Activated CD8-positive, alpha-beta T cell treated with anti-CD3 and anti-CD28 coated beads, Interleukin-2, amount 10 ng/mL, durations not matched to agents 7 days and 5 days (primary cell): ENCODE measurements at regions not wholly inside any gene's neighbourhood (a gene's known extent, or its start where the extent isn't known, plus 50 kb on each side); places are given as distances from the start of the nearest gene placed in this dataset.

ENCODE experiments used
- ATAC-seq: fragments of 150-1000 bp; cut with Tn5 transposase; one replicate; pipeline ENCODE4 v1.10.0; 2021; ENCODE audit warnings: moderate library complexity
- CTCF ChIA-PET: fragments of 350-600 bp; sonication (Branson Sonifier 250); formaldehyde crosslinking; loops from one replicate; lab custom pipeline; 2021; ENCODE audit warnings: antibody characterized with exemption; lab: Charles Lee
- POLR2A ChIA-PET: fragments of 350-600 bp; sonication (Branson Sonifier 250); formaldehyde crosslinking; loops from one replicate; lab custom pipeline; 2021; ENCODE audit warnings: antibody characterized with exemption; lab: Charles Lee
- DNase-seq: peaks from one replicate; pipeline ENCODE4 v3.0.0-alpha.2; 2020
- H3K27ac Mint-ChIP-seq: one replicate; pipeline ENCODE4 v1.8.0; 2021; ENCODE audit warnings: mild to moderate bottlenecking, mixed read lengths
- H3K27me3 Mint-ChIP-seq: one replicate; pipeline ENCODE4 v1.8.0; 2021; ENCODE audit warnings: low read depth, mixed read lengths
- H3K36me3 Mint-ChIP-seq: one replicate; pipeline ENCODE4 v1.8.0; 2021; ENCODE audit warnings: low read depth, mixed read lengths
- H3K4me1 Mint-ChIP-seq: one replicate; pipeline ENCODE4 v1.8.0; 2021; ENCODE audit warnings: low read depth, mixed read lengths
- H3K4me3 Mint-ChIP-seq: one replicate; pipeline ENCODE4 v1.8.0; 2021; ENCODE audit warnings: mild to moderate bottlenecking, mixed read lengths
- H3K9me3 Mint-ChIP-seq: one replicate; pipeline ENCODE4 v1.8.0; 2022; ENCODE audit warnings: mixed read lengths; ENCODE audit not compliant: insufficient read depth

DNA sequence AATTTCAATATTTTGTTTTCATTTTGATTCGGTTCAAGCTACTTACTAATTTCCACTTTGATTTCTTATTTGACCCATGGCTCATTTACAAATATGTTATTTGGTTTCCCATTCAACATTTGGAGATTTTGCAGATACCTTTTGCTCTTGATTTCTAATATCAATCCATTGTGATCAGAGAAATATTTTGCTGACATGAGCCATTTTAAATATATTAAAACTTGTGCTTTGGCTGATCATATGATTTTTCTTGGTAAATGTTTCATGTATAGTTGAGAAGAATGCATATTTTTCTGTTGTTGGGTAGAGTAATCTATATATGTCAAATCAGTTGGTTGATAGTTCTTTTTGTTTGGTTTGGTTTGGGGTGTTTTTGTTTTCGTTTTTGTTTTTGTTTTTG lies 95.0 kb downstream of the GASK1B start:
- Mint-ChIP-seq H3K36me3 (no peaks in the 10 kb centered on the region), H3K4me3 (no peak overlapping the region), H3K9me3 (no peaks in the 10 kb centered on the region), H3K4me1 (no peaks in the 10 kb centered on the region), H3K27me3 (no peaks in the 10 kb centered on the region), H3K27ac (no peak overlapping the region)
- DNase-seq (no peak), ATAC-seq (no peak)
- ChIA-PET CTCF (no interaction called here), POLR2A (no interaction called here)

DNA sequence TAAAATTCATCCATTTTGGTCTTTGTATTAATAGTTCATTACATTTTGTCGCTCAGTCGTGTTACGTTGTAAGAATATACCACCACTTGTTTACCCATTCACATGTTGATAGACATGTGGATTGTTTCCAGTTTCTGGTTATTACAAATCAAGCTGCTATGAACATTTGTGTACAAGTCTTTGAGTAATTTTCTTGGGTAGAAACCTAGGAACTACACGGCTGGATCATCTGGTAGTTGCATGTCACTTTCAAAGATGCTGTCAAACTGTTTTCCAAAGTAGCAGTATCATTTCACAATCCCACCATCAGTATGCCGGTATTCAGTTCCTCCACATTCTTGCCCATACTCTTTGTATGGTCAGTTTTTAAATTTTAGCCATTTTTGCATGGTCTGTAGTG lies 98.0 kb downstream of the GASK1B start:
- Mint-ChIP-seq H3K9me3 (no peaks in the 10 kb centered on the region), H3K27me3 (no peaks in the 10 kb centered on the region)
- no peak for ATAC-seq

DNA sequence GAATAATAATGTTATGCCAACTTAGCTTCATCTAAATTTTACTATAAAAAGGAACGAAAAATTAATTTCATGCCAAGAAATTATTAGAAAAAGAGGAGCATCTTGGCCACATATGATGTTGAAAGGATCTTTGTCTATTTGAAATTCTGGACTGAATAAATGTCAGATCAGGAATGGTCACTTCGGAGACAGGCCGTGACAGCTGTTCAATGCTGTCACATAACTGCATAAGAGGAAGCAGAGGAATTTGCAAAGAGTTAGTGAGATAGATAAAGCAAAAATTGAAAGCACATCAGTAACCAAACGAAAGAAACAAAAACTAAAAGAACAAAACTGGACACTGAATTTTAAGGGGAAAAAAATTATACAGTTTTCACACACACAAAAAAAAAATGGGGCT lies 100.9 kb downstream of the GASK1B start:
- CTCF ChIA-PET = no interaction called here
- Mint-ChIP-seq H3K27ac (no peak overlapping the region), H3K36me3 (no peaks in the 10 kb centered on the region), H3K4me3 (no peak overlapping the region), H3K4me1 (no peaks in the 10 kb centered on the region), H3K27me3 (no peaks in the 10 kb centered on the region), H3K9me3 (no peaks in the 10 kb centered on the region)
- POLR2A ChIA-PET = no interaction called here
- no peak for DNase-seq
- ATAC-seq = no peak

More for the DNA sequence above, 98.0 kb downstream of the GASK1B start:
- H3K4me3 Mint-ChIP-seq = no peak overlapping the region
- ChIA-PET POLR2A (no interaction called here), CTCF (no interaction called here)
- DNase-seq = no peak
- no peaks in the 10 kb centered on the region for H3K4me1 Mint-ChIP-seq
- H3K27ac Mint-ChIP-seq = no peak overlapping the region
- H3K36me3 Mint-ChIP-seq = no peaks in the 10 kb centered on the region

DNA sequence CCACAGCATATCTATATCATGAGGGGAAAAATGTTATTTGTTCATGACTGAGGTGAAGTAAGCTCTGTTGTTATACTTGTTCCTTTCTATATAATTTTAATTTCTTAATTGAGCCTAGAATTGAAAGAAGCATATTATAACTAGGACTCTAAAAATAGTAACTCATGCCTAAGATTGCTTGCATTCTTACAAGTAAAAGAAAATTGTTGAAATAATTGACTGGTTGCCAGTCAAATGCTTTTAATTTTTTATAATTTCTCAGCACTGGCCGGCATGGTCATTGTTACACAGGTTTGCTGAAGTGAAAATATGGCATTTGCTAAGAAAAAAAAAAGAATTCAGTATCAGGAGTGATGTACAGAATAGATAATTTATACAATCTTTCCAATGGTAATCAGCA lies 104.8 kb downstream of the GASK1B start:
- CTCF ChIA-PET = no interaction called here
- Mint-ChIP-seq H3K27me3 (no peaks in the 10 kb centered on the region), H3K4me1 (no peaks in the 10 kb centered on the region), H3K36me3 (no peaks in the 10 kb centered on the region), H3K27ac (no peak overlapping the region), H3K9me3 (no peaks in the 10 kb centered on the region), H3K4me3 (no peak overlapping the region)
- ATAC-seq (no peak), DNase-seq (no peak)
- POLR2A ChIA-PET = no interaction called here

DNA sequence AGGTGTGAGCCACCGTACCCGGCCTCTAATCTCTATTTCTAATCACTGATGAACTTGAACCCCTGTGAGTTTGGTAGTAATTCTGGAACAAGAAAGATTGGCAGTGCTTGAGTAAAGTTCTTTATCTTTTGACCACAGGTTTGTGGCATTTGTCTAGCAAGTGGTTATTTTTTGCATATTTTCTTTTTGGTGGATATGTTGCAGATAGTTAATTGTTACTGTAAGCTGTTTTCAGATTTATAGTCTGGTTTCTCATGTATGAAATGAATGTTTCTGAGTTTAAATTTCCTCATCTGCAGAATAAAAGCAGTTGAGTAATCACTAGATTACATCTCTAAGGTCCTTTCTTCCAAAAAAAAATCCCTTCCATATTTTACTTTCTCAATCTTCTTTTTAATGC lies 105.2 kb downstream of the GASK1B start:
- no peak overlapping the region for H3K27ac Mint-ChIP-seq
- no peaks in the 10 kb centered on the region for H3K36me3 Mint-ChIP-seq
- POLR2A ChIA-PET = no interaction called here

DNA sequence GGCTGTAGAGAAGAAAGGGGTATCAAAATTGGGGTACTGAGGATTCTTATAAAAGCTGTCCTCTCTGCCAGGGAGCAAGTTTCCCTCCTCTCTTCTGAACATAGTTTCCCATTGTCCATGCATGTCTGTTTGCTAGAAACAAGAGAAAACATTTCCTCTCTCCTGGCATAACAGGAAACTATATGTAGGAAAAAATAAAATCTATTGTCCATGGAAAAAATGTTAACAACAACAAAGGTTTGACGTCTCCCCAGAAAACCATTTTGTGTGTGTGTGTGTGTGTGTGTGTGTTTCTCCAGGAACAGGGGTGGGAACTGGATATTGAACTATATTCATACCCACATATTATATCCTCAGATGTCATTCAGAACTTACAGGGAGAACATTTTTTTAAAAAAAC lies 107.2 kb downstream of the GASK1B start:
- CTCF ChIA-PET = no interaction called here
- H3K27ac Mint-ChIP-seq = no peak overlapping the region
- no peaks in the 10 kb centered on the region for H3K9me3 Mint-ChIP-seq

More for the DNA sequence above, 105.2 kb downstream of the GASK1B start:
- Mint-ChIP-seq H3K4me3 (no peak overlapping the region), H3K27me3 (no peaks in the 10 kb centered on the region), H3K9me3 (no peaks in the 10 kb centered on the region), H3K4me1 (no peaks in the 10 kb centered on the region)
- ATAC-seq (no peak), DNase-seq (no peak)
- CTCF ChIA-PET = no interaction called here

DNA sequence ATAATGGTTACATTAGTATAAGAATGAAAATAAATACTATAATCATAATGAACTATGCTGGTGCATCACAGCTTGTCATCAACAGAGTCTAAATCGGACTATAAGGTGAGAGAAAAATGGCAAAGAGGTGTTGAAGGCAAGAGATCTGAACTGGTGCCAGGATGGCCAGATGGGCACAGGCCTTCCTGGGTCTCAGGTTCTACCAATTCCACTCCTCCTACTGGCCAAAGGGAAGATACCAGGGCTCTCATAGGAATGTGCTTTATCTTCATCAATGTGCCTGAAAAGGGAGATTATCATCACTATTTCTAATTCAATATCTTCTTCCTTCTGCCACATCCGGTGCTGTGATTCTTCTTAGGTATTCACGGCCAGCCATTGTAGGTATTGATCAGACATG lies 107.6 kb downstream of the GASK1B start:
- DNase-seq (no peak), ATAC-seq (no peak)
- H3K27ac Mint-ChIP-seq = no peak overlapping the region
- ChIA-PET CTCF (no interaction called here), POLR2A (no interaction called here)
- no peaks in the 10 kb centered on the region for H3K36me3 Mint-ChIP-seq
- no peak overlapping the region for H3K4me3 Mint-ChIP-seq
- H3K27me3 Mint-ChIP-seq = no peaks in the 10 kb centered on the region
- H3K9me3 Mint-ChIP-seq = no peaks in the 10 kb centered on the region
- no peaks in the 10 kb centered on the region for H3K4me1 Mint-ChIP-seq

More for the DNA sequence above, 107.2 kb downstream of the GASK1B start:
- Mint-ChIP-seq H3K4me1 (no peaks in the 10 kb centered on the region), H3K4me3 (no peak overlapping the region), H3K27me3 (no peaks in the 10 kb centered on the region), H3K36me3 (no peaks in the 10 kb centered on the region)
- DNase-seq (no peak), ATAC-seq (no peak)
- POLR2A ChIA-PET = no interaction called here

DNA sequence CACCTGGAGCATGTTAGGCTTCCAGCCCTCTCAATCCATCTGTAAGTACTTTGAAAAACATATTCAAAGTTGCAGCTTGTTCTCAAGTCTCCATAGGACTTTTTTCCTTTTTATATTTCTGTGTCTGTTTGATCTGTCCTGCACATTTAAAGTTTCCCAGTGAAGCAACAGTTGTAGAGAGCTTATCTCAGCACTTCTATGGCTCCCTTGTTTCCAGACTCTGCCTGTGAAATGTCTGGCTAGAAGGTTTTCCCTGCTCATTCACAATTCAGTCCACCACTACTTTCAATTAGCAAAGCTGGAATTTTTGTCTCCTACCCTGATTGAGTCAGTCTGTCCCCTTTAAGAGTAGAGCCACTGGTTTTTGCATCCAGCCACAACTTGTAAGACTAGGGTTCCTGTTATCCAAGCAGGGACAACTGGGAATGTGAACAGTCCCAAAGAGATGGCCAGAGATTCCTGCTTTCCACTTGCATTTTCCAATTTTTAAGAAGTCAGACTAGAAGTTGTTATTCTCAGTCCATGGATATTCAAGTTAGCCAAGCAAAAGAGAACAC lies 116.1 kb downstream of the GASK1B start:
- Mint-ChIP-seq H3K4me1 (no peaks in the 10 kb centered on the region), H3K27me3 (no peaks in the 10 kb centered on the region), H3K4me3 (no peak overlapping the region), H3K27ac (no peak overlapping the region), H3K9me3 (no peaks in the 10 kb centered on the region), H3K36me3 (no peaks in the 10 kb centered on the region)
- CTCF ChIA-PET = no interaction called here
- ATAC-seq (no peak), DNase-seq (no peak)
- POLR2A ChIA-PET = no interaction called here

DNA sequence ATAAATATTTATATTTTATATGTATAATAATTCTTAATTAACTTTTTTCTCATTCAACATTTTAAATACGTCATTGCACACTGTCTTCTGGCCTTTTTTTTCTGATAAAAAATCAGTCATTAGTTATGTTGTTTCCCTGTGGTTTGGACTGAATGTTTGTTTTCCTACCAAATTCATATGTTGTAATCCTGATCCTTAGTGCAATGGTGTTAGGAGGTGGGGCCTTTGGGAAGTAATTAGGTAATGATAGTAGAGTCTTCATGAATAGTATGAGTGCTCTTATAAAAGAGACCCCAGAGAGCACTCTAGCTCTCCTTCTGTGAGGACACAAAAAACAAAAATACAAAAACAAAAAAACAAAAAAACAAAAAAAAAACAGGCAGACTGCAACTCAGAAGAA lies 117.2 kb downstream of the GASK1B start:
- CTCF ChIA-PET = no interaction called here
- no peaks in the 10 kb centered on the region for H3K36me3 Mint-ChIP-seq
- POLR2A ChIA-PET = no interaction called here
- no peak for DNase-seq
- no peak overlapping the region for H3K27ac Mint-ChIP-seq
- H3K4me1 Mint-ChIP-seq = no peaks in the 10 kb centered on the region
- no peak for ATAC-seq
- no peaks in the 10 kb centered on the region for H3K27me3 Mint-ChIP-seq
- H3K4me3 Mint-ChIP-seq = no peak overlapping the region
- no peaks in the 10 kb centered on the region for H3K9me3 Mint-ChIP-seq

DNA sequence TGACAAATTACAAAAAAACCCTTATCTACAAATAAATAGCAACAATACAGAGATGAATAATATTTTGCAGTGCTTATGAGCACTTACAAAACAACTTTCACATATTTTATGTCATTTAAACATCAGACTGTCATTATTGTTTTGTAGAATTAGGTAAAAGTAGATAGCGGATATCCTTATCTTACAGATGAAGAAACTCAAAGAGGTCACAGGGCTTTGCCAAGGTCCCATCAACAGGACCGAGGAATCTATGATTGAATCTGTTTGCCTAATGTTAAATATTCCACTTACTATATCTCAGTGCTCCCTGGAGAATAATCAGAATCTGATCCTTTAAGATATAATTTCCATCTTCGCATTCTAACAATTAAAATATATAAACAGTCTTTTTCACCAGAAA lies 119.0 kb downstream of the GASK1B start:
- Mint-ChIP-seq H3K27me3 (no peaks in the 10 kb centered on the region), H3K4me3 (no peak overlapping the region), H3K4me1 (no peaks in the 10 kb centered on the region), H3K9me3 (no peaks in the 10 kb centered on the region), H3K36me3 (no peaks in the 10 kb centered on the region), H3K27ac (no peak overlapping the region)
- POLR2A ChIA-PET = no interaction called here
- no peak for ATAC-seq
- CTCF ChIA-PET = no interaction called here
- DNase-seq = no peak

DNA sequence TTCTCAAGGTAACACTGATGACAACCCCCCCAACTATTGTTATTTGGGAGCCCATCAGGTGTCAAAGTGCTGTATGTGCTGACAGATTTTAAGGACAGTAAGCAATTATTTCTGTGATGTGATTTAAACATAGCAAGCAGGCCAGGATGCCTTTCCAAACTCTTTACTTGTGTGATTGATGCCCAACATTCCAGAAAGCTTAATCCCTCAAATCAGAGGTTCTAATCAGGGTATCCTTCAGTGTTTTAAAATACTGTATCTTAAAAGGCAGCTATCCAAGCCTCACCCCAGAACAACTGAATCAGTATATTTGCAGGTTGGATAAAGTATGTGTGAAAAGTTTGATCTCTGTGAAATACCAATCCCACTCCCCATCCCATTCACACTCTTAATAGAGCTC lies 119.7 kb downstream of the GASK1B start:
- DNase-seq = no peak
- CTCF ChIA-PET = no interaction called here
- H3K36me3 Mint-ChIP-seq = no peaks in the 10 kb centered on the region
- no peak for ATAC-seq
- no peak overlapping the region for H3K4me3 Mint-ChIP-seq
- POLR2A ChIA-PET = no interaction called here
- no peaks in the 10 kb centered on the region for H3K27me3 Mint-ChIP-seq
- H3K4me1 Mint-ChIP-seq = no peaks in the 10 kb centered on the region
- H3K27ac Mint-ChIP-seq = no peak overlapping the region
- H3K9me3 Mint-ChIP-seq = no peaks in the 10 kb centered on the region

DNA sequence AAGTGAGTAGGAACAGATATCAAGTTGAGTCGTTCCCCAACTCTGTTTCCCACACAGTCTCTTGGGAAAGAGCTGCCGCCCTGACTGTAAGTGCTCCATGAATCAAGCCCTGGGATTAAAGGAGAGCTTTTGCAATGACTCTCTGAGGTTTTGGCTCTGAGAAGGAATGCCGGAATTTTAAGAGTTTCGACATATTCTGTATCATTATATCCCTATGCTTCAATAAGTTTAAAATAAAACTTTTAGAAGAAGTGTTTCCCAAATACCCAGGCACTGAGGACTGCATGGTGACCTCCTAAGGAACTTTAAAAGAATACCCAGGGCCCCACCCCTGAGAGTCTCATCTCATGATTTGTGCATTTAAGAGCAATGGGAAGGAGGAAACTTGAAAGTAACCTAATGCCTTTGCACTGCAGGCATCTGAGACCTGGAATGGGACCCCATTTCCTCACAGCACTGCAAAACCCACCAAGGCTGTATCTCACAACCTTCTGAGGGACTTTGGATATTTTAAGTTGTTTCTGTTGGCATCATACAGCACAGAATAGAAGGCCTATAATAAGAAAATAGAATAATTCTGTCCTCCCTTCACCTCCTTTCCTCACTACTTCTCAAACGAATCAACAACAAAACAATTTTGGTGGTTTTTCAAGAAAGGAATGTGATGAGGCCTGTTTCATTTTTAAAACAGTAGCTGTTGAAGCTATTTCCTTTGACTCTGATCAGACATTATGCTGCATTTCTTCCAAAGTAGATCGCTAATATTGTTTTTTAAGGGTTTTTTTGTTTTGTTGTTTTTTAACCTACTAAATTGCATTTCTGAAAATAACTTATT lies 121.2 kb downstream of the GASK1B start:
- H3K27ac Mint-ChIP-seq = no peak overlapping the region
- H3K4me3 Mint-ChIP-seq = no peak overlapping the region
- no peak for DNase-seq
- H3K4me1 Mint-ChIP-seq = no peaks in the 10 kb centered on the region
- POLR2A ChIA-PET = no interaction called here
- no peak for ATAC-seq
- H3K27me3 Mint-ChIP-seq = no peaks in the 10 kb centered on the region
- no peaks in the 10 kb centered on the region for H3K9me3 Mint-ChIP-seq
- no peaks in the 10 kb centered on the region for H3K36me3 Mint-ChIP-seq
- CTCF ChIA-PET = no interaction called here
